GM12878 (cell line): ENCODE measurements at regions not wholly inside any gene's neighbourhood (a gene's known extent, or its start where the extent isn't known, plus 50 kb on each side); places are given as distances from the start of the nearest gene placed in this dataset.

Source experiments
- ATAC-seq: fragments of 200-7000 bp; cut with Tn5 transposase; 3 replicates; pipeline ENCODE4 v1.9.1; 2020; ENCODE audit warnings: mild to moderate bottlenecking, moderate library complexity
- BruUV-seq: library from RNA; stranded (reverse); fragments of 400-500 nt; replicated peaks from 2 replicates; lab custom pipeline; 2021; lab: Mats Ljungman, UMichigan
- CTCF ChIA-PET: fragments of 300-600 bp; sonication (Branson Sonifier 250); formaldehyde crosslinking; extraction: SDS; loops from one replicate; lab custom pipeline; 2021; ENCODE audit warnings: inconsistent platforms; lab: Yijun Ruan, JAX
- POLR2A ChIA-PET: fragments of 350-600 bp; formaldehyde crosslinking; extraction: SDS; loops from one replicate; lab custom pipeline; 2021; ENCODE audit warnings: inconsistent platforms; lab: Charles Lee
- RAD21 ChIA-PET: fragments of 300-600 bp; sonication (Branson Sonifier 250); formaldehyde crosslinking; loops from one replicate; lab custom pipeline; 2023; ENCODE audit warnings: antibody characterized with exemption; ENCODE audit not compliant: unreplicated experiment; lab: Charles Lee
- SMC1A ChIA-PET: fragments of 300-600 bp; sonication (Branson Sonifier 250); formaldehyde crosslinking; loops from one replicate; lab custom pipeline; 2023; ENCODE audit not compliant: unreplicated experiment, uncharacterized antibody; lab: Charles Lee
- DNase-seq: peaks from one replicate; pipeline ENCODE4 v3.0.0-alpha.2; 2011; ENCODE audit warnings: low read depth, low spot score
- FAIRE-seq: peaks from 3 replicates; lab custom pipeline; 2011; peaks lifted over from hg19 to GRCh38; lab: Jason Lieb, UNC
- H2AFZ ChIP-seq: 2 replicates; pipeline ENCODE4 v1.6.0; 2011; ENCODE audit warnings: low read depth, low read length, control low read depth; ENCODE audit not compliant: control insufficient read depth
- H3K27ac ChIP-seq: 2 replicates; pipeline ENCODE4 v1.5.1; 2011; ENCODE audit warnings: control low read depth; ENCODE audit not compliant: control insufficient read depth, insufficient read depth
- H3K27me3 ChIP-seq, 2 experiments: replicated peaks in 1 of 2; 2 replicates each; pipeline versions ENCODE4 v1.6.0 to v1.6.1; 2011; ENCODE audit warnings: low read length in 1 of 2; ENCODE audit not compliant: control insufficient read depth in 2 of 2, insufficient read depth in 2 of 2
- H3K36me3 ChIP-seq, 2 experiments: 2 replicates each; pipeline ENCODE4 v1.5.1; 2011; ENCODE audit warnings: low read length in 1 of 2; ENCODE audit not compliant: control insufficient read depth in 2 of 2, insufficient read depth in 2 of 2
- H3K4me1 ChIP-seq: 2 replicates; pipeline ENCODE4 v1.6.1; 2011; ENCODE audit warnings: mild to moderate bottlenecking, low read length, moderate library complexity, mixed read lengths; ENCODE audit not compliant: control insufficient read depth, insufficient read depth
- H3K4me2 ChIP-seq: 2 replicates; pipeline ENCODE4 v1.6.0; 2011; ENCODE audit warnings: control low read depth; ENCODE audit not compliant: control insufficient read depth, insufficient read depth
- H3K4me3 ChIP-seq: fragments of 200-600 bp; sonication (generic); 2 replicates; pipeline ENCODE4 v1.5.1; 2016
- H3K79me2 ChIP-seq: 2 replicates; pipeline ENCODE4 v1.6.0; 2011; ENCODE audit warnings: low read length; ENCODE audit not compliant: control insufficient read depth, insufficient read depth
- H3K9ac ChIP-seq: 2 replicates; pipeline ENCODE4 v1.8.0; 2011; ENCODE audit warnings: low read length, control low read depth, mixed read lengths; ENCODE audit not compliant: control insufficient read depth, insufficient read depth
- H3K9me3 ChIP-seq: replicated peaks from 3 replicates; pipeline ENCODE4 v1.5.1; 2011; ENCODE audit warnings: mild to moderate bottlenecking, low read length; ENCODE audit not compliant: control insufficient read depth, insufficient read depth
- H4K20me1 ChIP-seq: 2 replicates; pipeline ENCODE4 v1.6.0; 2011; ENCODE audit not compliant: control insufficient read depth, insufficient read depth
- CBX5 ChIP-seq: sonication (generic); IDR thresholded peaks from 2 replicates; pipeline ENCODE4 v1.6.1; 2016; ENCODE audit warnings: low read depth, moderate library complexity, mild to moderate bottlenecking, inconsistent platforms
- CHD4 ChIP-seq: fragments of 200-600 bp; sonication (generic); IDR thresholded peaks from 2 replicates; pipeline ENCODE4 v1.6.1; 2016; ENCODE audit warnings: mild to moderate bottlenecking
- CUX1 ChIP-seq: IDR thresholded peaks from 2 replicates; pipeline ENCODE4 v1.6.1; 2012; ENCODE audit warnings: improper control_type of control experiment, low read depth, low read length; ENCODE audit not compliant: insufficient replicate concordance
- E4F1 ChIP-seq: fragments of 450-650 bp; IDR thresholded peaks from 2 replicates; pipeline ENCODE4 v1.6.1; 2018; ENCODE audit warnings: borderline replicate concordance, mild to moderate bottlenecking; ENCODE audit not compliant: partially characterized antibody
- MYB ChIP-seq: fragments of 150-350 bp; IDR thresholded peaks from 2 replicates; pipeline ENCODE4 v1.6.1; 2014; ENCODE audit warnings: mild to moderate bottlenecking, low read depth, low read length, borderline replicate concordance
- SMARCA5 ChIP-seq: fragments of 450-650 bp; IDR thresholded peaks from 2 replicates; pipeline ENCODE4 v1.6.1; 2017; ENCODE audit warnings: mild to moderate bottlenecking
- SREBF2 ChIP-seq: IDR thresholded peaks from 2 replicates; pipeline ENCODE4 v1.6.1; 2012; ENCODE audit warnings: mild to moderate bottlenecking, low read length
- WGBS: methylation state at CpG from one replicate; pipeline ENCODE4 v1.1.6; 2016; ENCODE audit warnings: low lambda C conversion rate; ENCODE audit not compliant: insufficient replicate concordance, insufficient coverage; ENCODE audit errors: missing lambda C conversion rate; 5-methylcytosine and 5-hydroxymethylcytosine counted together
- in situ Hi-C: fragments of 300-500 bp; cut with MboI; formaldehyde crosslinking; loops from 9 replicates; pipeline ENCODE4 v1.14.3; 2018; ENCODE audit warnings: mixed read lengths
- intact Hi-C: fragments of 100-400 bp; cut with micrococcal nuclease; formaldehyde crosslinking; loops from one replicate; pipeline ENCODE4 v1.14.2; 2022; ENCODE audit not compliant: unreplicated experiment

- Histone ChIP-seq H3K4me2 (no peak overlapping the region), H3K79me2 (no peaks in the 10 kb centered on the region), H3K27ac (no peak overlapping the region), H3K4me3 (no peak overlapping the region), H3K27me3 (no peaks in the 10 kb centered on the region), H2AFZ (no peak overlapping the region), H3K36me3 (no peaks in the 10 kb centered on the region), H3K4me1 (no peaks in the 10 kb centered on the region), H3K9ac (no peak overlapping the region), H4K20me1 (no peaks in the 10 kb centered on the region), H3K9me3 (no peaks in the 10 kb centered on the region)
- ChIA-PET CTCF (no interaction called here), RAD21 (no interaction called here), POLR2A (no interaction called here), SMC1A (interaction anchor here (0.9 kb wide), 1 partner anchor 15 kb away, joined by 3 read pairs; no protein-coding TSS in a partner anchor)
- FAIRE-seq = no peak
- DNase-seq = no peak
- in situ Hi-C loops (no loop called here), intact Hi-C loops (no loop called here)
- WGBS = 6% methylated on average over 4 of the region's 4 CpGs
- BruUV-seq = no TSS peak
- ATAC-seq = no peak
- no peak for TF ChIP-seq E4F1
- TF ChIP-seq SMARCA5 = no peak
- TF ChIP-seq CHD4 = no peak
- TF ChIP-seq CUX1 = no peak
- TF ChIP-seq CBX5 = no peak
- no peak for TF ChIP-seq SREBF2
- no peak for TF ChIP-seq MYB
These were observed 498.6 kb downstream of the BTBD3 start for GRCh38 chr20:12416281-12416680.
